ENCODE measurements at regions not wholly inside any gene's neighbourhood (a gene's known extent, or its start where the extent isn't known, plus 50 kb on each side); places are given as distances from the start of the nearest gene placed in this dataset.

GRCh38 chr2:12081481-12082210, 335.2 kb downstream of the LPIN1 start:
- no peaks in the 10 kb centered on the region for H3K4me1 ChIP-seq
- no peaks in the 10 kb centered on the region for H3K9me3 Mint-ChIP-seq
- H3K79me2 ChIP-seq (ENCODE audit: low read depth) = no peaks in the 10 kb centered on the region
- no peaks in the 10 kb centered on the region for H3K36me3 ChIP-seq
- no peaks in the 10 kb centered on the region for H4K20me1 ChIP-seq (ENCODE audit: low read depth)
- H3K27me3 ChIP-seq = peaks cover 8% of the 10 kb centered on the region
- H3K36me3 Mint-ChIP-seq = no peaks in the 10 kb centered on the region
- DNase-seq (ENCODE audit: low spot score) = no peak
- no peaks in the 10 kb centered on the region for H3K9me3 ChIP-seq (ENCODE audit: low read depth)
- H3K4me1 Mint-ChIP-seq = peaks cover 19% of the 10 kb centered on the region
- H3K4me2 ChIP-seq = no peak overlapping the region
- no peak overlapping the region for H2AFZ ChIP-seq (replicated peaks)
- no peaks in the 10 kb centered on the region for H3F3A ChIP-seq (ENCODE audit: low read depth)
- H3K27ac Mint-ChIP-seq = no peak overlapping the region
- H3K27ac ChIP-seq = no peak overlapping the region
- TF ChIP-seq EZH2 (IDR thresholded peaks at IDR 0.05) (no peak), CTCF (IDR thresholded peaks at IDR 0.05) (no peak), EZH2phosphoT487 (IDR thresholded peaks at IDR 0.05) (no peak)
- no peak overlapping the region for H3K9ac ChIP-seq
- H3K4me3 Mint-ChIP-seq = no peak overlapping the region
- peaks cover 6% of the 10 kb centered on the region for H3K27me3 Mint-ChIP-seq (ENCODE audit: insufficient read depth, low read depth)
- no peak overlapping the region for H3K4me3 ChIP-seq

- H3K4me2 ChIP-seq = no peak overlapping the region
- H3K4me1 Mint-ChIP-seq = peaks cover 16% of the 10 kb centered on the region
- peak overlapping the region; percentile 64 for H3K4me3 Mint-ChIP-seq
These were observed 336.7 kb downstream of the LPIN1 start for GRCh38 chr2:12083081-12083581.

GRCh38 chr2:12083713-12084419, 337.4 kb downstream of the LPIN1 start:
- H3K9ac ChIP-seq = no peak overlapping the region
- no peak overlapping the region for H3K4me2 ChIP-seq
- no peak overlapping the region for H3K4me3 ChIP-seq
- peaks cover 6% of the 10 kb centered on the region for H3K27me3 Mint-ChIP-seq (ENCODE audit: insufficient read depth, low read depth)
- TF ChIP-seq EZH2 (IDR thresholded peaks at IDR 0.05) = no peak
- no peak for TF ChIP-seq EZH2phosphoT487 (IDR thresholded peaks at IDR 0.05)
- no peak for TF ChIP-seq CTCF (IDR thresholded peaks at IDR 0.05)
- H3K4me1 Mint-ChIP-seq = peaks cover 16% of the 10 kb centered on the region
- H4K20me1 ChIP-seq (ENCODE audit: low read depth) = no peaks in the 10 kb centered on the region
- H3K79me2 ChIP-seq (ENCODE audit: low read depth) = no peaks in the 10 kb centered on the region
- no peaks in the 10 kb centered on the region for H3K9me3 ChIP-seq (ENCODE audit: low read depth)
- H3K36me3 ChIP-seq = no peaks in the 10 kb centered on the region
- no peaks in the 10 kb centered on the region for H3K9me3 Mint-ChIP-seq
- no peak overlapping the region for H3K4me3 Mint-ChIP-seq
- H3K27ac Mint-ChIP-seq = peak overlapping the region; percentile 62
- H3K4me1 ChIP-seq = no peaks in the 10 kb centered on the region
- no peak for DNase-seq (ENCODE audit: low spot score)
- H3K36me3 Mint-ChIP-seq = no peaks in the 10 kb centered on the region
- H3K27me3 ChIP-seq = peaks cover 8% of the 10 kb centered on the region
- no peak overlapping the region for H3K27ac ChIP-seq
- no peak overlapping the region for H2AFZ ChIP-seq (replicated peaks)
- no peaks in the 10 kb centered on the region for H3F3A ChIP-seq (ENCODE audit: low read depth)

More at GRCh38 chr2:12083081-12083581, 336.7 kb downstream of the LPIN1 start:
- Mint-ChIP-seq H3K27ac (peak overlapping the region; percentile 57), H3K36me3 (no peaks in the 10 kb centered on the region), H3K27me3 (ENCODE audit: insufficient read depth, low read depth) (peaks cover 6% of the 10 kb centered on the region), H3K9me3 (no peaks in the 10 kb centered on the region)
- no peak for DNase-seq (ENCODE audit: low spot score)
- Histone ChIP-seq H3K27me3 (peaks cover 8% of the 10 kb centered on the region), H3K4me1 (no peaks in the 10 kb centered on the region), H3K36me3 (no peaks in the 10 kb centered on the region), H3K9ac (no peak overlapping the region), H3K27ac (no peak overlapping the region), H2AFZ (replicated peaks) (no peak overlapping the region), H4K20me1 (ENCODE audit: low read depth) (no peaks in the 10 kb centered on the region), H3K79me2 (ENCODE audit: low read depth) (no peaks in the 10 kb centered on the region), H3K9me3 (ENCODE audit: low read depth) (no peaks in the 10 kb centered on the region), H3F3A (ENCODE audit: low read depth) (no peaks in the 10 kb centered on the region), H3K4me3 (no peak overlapping the region)
- TF ChIP-seq EZH2 (IDR thresholded peaks at IDR 0.05) = no peak
- no peak for TF ChIP-seq EZH2phosphoT487 (IDR thresholded peaks at IDR 0.05)
- no peak for TF ChIP-seq CTCF (IDR thresholded peaks at IDR 0.05)
